KG1 (cell line): ENCODE measurements at regions not wholly inside any gene's neighbourhood (a gene's known extent, or its start where the extent isn't known, plus 50 kb on each side); places are given as distances from the start of the nearest gene placed in this dataset.

Experiments
- DNase-seq: peaks from one replicate; lab custom pipeline; 2025; lab: John Stamatoyannopoulos, UW

DNA sequence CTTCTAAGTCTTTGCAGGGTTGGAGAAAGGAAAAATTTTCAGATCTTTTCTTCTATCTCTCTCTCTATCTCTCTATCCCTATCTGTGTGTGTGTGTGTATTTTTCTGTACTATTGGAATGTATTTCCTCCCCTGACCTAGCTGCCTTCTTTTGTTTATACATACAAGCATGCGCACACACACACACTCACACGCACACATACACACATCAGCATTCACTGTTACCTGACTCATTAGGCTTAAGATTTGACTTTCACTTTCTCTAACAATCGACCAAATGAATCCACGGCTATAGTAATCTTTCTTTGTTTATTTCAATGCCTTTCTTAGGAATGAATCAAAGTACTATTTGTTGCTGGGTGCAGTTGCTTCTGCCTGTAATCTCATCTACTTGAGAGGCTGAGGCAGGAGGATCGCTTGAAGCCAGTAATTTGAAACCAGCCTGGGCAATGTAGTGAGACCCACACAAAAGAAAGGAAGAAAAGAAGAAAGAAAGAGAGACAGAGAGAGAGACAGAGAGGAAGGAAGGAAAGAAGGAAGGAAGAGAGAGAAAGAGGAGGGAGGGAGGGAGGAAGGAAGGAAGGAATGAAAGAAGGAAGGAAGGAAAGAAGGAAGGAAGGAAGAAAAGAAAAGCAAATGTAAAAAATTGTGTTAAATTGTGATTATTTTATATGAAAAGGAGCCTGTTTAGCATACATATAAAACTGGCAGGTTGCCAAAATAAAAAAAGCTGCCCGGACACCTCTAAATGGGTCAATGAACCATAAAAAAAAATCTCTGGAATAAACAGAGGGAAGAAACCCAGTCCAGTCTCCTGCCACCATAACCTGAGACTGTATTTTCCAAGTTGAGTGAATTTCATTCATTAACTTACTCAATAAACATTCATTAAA lies 206.8 kb downstream of the ZNF326 start:
- no peak for DNase-seq

DNA sequence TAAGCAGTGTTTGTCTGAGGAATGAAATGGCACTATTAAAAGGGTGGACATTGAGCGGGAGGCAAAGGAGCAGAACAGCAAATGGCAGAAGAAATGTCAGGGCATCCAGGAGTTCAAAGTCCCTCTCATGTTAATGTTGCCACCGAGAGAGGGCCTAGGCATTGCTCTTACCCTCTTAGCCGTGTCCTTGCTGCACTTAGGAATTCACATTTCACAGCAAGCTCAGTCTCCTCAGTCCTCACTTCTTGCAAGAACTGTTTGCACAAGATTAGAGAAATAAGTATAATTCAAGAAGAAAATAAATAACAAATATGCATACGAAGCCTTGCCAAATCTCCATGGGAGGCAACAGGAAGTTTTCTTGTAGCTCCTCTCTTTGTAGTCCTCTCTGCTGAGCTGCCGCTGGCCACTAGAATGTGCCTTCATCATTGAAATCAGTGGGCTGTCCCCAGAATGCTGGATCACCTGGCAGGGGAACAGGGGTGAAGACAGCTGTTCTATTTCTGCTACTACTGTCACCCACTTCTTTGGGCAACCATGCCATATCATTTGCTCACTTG lies 205.8 kb downstream of the ZNF326 start:
- DNase-seq = no peak

DNA sequence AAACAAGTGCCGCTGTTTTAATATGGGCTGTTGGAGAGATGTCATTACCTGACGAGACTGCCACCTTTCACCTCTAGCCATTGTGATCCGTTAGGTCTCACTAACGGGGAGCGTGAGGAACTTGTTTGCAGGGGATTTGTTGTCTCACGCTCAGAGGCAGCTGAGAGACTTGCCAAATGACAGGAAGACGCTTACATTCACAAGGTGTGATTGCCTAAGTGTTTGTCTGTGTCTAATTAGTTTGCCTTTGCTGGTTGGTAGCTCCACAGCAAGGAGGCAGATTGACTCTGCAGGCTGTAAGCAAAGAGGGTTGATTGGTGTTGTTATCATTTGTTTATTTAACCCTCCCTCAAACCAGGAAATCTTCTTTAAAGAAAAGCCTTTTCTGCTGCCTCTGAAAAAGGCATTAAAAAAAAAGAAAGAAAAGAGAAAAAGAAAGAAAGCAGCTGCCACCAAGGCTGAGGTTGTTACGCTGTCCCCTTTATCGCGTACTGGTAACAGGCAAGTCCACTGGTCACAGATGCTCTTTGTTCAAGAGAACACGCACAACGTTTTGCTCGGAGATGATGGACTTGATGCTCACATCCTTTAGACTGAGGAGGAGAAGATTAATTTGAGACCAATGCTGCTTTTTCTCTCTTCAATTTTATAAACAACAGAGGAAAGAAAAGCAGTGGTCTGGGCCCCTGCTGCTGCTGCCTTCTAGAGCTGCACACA lies 203.9 kb downstream of the ZNF326 start:
- DNase-seq = no peak

DNA sequence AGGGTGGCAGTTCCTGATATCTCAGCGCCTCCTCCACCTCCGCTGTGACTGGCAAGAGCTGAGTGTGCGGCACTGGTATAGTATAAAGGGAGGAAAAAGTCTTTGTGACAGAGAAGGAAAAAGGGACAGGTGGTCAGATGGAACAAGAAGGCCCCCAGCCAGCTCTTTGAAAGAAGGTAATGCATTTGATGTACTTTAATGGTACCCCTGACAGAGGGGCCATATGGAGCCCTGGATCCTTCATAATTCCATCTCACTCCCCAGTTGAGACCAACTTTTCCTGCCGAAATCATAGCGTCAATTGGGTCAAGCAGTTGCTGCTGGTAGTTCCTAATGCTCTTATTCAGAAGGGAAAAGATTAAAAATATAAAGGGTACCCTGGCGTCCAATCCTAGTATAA lies 198.2 kb downstream of the ZNF326 start:
- no peak for DNase-seq

DNA sequence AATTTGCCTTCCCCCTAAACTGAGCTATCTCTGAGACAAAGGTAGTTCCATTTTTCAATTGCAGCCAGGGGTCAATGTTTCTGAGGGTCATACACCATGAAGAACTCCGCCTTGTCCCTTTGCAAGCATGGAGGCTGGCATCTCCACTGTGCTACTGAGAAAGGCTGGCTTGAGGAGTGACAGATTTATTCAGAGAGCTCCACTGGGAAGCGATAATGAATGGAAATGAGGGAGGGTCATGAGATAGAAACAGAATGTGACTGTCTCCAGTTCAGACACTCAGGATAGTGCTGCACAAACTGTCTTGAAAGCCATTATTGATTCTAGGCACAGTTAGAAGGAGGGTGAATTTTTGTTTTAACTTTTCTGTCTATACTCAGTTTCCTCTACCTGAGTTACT lies 197.5 kb downstream of the ZNF326 start:
- DNase-seq = no peak

DNA sequence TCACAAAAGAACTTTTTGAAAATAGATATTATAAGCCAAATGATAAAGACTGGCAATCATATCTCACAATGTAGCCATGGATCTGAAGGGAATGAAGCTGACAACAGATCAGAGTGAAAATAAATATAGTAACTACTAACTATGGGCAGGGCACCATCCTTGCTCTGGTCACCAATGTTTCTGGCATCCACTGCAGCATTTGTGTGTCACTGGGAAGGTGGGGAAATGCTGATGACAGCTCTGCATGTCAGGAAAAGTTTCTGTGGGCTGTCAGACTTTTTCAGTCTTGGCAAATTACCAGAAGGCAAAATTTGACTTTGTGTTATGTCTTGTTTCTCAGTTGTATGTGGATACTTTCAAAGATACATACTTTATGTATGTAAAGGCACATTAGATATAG lies 195.6 kb downstream of the ZNF326 start:
- DNase-seq = no peak

DNA sequence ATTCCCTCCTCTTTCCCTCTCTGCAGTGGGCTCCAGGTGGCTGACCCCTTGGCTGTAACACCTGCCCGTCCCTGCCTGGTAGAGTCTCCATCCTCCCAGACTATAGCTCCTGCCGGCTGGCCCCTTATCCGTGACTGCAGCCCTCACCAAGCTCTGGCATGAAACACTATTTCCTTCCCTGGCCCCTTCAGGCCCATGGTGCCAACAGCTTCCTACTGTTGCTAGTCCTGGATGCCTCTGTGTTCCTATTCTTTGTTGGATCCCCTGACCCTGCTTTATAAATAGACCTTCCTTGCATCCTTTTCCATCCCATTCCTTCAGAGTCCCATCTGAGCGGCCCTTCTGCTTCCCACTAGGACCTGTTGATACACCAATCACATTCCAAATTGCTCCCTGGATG lies 195.0 kb downstream of the ZNF326 start:
- no peak for DNase-seq

DNA sequence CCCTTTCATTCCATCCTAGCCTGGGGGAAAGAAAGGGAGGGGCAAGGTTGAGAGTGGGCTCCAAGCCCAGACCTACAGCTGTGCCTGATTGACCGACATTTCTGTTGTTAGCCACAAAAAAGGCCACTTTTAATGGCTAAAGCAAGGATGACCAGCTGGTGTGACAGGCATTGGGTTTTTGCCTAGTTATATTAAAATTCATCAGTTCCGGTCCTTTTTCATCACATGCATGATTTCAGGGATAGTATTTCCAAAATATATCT lies 192.3 kb downstream of the ZNF326 start:
- no peak for DNase-seq

DNA sequence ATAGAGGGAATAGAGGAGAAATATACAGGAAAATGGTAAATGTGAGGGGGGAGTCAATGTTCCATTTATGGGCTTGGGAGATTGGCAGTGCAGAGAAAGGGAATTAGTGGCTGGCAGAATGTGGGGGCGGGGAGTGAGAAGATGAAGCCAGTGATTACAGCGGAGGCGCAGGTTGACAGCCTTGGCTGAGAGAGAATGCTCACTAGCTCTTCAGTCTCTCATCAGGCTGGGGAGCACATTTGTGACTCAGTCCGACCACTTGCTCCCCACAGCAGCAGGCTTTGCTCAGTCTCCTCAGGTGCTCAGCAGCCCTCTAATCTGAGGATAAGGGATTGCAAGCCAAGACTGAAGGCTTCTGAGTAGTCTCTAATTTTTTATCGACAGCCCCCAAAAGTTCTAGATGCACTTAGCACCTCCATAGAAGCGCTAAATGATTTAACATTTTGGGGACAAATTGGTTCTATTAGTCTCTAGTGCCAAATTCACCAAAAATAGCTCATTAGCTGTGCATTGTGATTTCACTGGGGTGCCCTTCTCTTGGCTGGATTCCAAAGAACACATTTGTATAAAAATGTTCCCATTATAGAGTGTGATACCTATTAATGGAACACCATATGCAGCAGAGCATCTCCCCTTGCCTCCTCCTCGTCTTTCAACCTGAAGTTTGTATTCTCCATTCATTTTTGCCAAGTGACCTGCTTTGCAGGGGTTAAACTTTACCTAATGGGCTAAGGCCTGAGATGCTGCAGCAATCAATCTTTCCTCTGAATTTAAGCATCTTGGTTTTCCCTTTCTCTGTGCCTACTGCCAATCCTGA lies 191.8 kb downstream of the ZNF326 start:
- no peak for DNase-seq

DNA sequence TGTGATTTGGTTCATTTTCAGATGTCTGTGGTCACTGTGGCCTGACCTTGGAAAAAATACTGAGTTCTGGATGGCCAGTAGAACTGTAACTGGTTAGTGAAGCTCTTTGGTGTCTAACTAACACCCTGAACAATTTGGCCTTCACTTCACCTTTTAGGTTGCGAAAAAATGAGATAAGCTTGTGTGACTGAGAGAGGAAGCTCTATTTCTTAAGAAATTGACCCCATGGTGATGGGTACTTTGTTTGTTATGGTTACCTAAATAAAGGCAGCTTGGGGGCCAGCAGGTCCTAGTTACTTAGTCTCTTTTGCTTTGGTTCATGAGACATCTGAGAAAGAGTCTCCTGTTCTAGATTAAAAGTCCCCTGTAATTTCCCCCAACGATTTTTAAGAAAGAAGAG lies 181.6 kb downstream of the ZNF326 start:
- DNase-seq = no peak

DNA sequence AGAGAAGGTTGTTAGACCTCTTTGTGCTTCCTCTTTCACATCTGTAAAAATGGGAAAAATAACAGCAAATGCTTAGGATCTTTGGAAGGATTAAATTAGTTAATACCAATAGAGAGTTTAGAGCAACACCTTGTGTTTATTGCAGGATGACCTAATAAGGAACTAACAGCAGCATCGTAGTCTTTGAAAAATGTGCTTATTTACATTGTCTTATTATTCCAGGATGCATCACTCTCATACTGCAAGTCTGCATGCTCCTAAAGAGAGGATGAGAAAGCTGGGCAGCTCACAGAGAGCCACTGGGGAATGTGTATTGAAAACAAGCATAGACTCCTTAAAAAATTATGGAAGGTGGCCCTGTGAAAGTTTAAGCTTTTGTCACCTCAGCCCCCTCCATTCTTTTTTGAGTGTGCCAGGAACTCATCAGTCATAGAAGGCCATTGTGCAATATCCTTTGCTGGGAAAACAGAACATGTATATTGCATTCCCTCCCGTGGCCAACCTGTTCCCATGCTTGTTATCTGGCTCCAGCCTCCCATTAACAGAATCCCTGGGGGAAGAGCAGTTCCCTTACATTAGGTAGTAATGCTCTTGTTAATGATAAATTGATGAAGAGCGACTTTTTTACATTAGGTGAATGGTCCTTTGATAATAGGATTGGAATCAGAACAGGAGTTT lies 180.7 kb downstream of the ZNF326 start:
- DNase-seq = no peak

DNA sequence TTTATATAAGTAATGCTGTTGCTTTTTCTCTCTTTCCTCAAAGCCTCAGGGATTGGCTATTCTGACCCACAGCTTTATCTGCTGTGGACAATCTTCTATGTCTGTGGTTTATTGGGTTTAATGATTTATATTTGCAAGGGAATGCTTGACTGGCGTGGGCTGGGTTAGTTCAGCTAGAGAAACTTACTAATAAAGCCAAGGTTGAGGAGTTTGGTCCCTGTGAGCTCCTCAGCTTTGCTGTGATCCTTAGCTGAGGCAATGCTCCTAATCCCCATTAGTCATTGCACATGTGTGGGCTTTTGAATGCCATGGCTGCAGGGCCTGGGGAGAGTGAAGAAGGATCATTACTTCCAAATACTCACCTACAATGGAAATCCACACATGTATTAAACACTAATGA lies 179.3 kb downstream of the ZNF326 start:
- no peak for DNase-seq

DNA sequence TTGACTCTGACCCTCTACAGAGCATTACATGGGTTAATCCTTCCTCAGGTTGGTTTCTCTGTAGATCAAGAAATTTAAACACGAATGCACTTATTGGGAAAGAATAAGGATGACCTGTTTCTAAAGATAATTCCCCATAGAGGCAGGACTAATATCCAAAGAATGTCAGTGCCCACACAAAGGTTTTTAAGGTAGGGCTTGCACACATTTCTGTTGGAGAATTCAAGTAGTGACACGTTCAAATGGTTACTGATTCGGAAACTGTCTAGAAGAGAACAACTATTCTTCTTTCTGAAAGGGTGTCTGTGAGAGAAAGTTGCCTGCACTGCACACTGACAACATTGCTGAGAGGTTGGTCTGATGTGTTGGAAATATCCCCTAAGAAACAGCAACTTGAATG lies 167.3 kb downstream of the ZNF326 start:
- DNase-seq = no peak

DNA sequence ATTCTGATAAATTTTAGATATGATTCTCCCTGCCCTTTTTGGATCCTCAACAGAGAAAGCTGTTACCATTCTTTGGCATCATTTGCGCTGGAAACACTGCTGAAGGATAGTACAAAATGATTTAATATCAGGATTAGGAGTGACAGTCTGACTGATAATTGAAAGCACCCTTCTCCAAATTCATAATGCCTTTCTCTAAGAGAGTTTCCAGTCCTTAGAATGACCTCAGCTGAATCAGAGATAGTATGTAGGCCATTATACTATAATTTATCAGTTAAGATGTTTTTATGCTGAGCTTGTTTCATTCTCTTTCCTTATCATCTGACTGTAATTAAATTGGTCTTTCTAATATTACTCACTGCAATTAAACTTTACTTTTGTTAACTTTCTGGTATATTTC lies 166.7 kb downstream of the ZNF326 start:
- DNase-seq = no peak

DNA sequence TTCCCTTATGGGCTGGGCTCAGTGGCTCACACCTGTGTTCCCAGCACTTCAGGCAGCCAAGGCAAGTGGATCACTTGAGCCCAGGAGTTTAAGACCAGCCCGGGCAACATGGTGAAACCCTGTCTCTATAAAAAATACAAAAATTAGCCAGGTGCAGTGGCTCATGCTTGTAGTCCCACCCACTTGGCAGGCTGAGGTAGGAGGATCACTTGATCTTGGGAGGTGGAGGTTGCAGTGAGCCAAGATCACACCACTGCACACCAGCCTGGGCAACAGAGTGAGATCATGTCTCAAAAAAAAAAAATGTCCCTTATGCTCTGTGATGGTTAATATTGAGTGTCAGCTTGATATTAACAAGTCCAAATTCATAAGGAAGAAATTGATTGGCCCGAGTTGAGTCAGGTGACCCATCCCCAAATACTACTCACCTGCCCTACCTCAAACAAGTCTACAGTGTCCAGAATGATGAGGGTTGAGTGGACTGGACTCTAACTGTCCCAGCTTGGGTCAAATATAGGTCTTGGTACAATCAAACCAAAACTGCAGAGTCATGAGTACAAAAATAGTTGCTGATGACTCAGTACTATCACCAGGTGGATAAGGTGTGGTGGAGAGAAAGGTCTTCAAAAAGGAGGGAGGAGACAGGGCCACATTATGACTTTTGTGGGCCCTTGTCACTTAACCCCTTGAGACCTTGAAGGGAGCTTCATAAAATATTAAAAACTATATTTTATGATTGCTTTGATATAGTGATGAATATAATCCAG lies 161.0 kb downstream of the ZNF326 start:
- DNase-seq = no peak

DNA sequence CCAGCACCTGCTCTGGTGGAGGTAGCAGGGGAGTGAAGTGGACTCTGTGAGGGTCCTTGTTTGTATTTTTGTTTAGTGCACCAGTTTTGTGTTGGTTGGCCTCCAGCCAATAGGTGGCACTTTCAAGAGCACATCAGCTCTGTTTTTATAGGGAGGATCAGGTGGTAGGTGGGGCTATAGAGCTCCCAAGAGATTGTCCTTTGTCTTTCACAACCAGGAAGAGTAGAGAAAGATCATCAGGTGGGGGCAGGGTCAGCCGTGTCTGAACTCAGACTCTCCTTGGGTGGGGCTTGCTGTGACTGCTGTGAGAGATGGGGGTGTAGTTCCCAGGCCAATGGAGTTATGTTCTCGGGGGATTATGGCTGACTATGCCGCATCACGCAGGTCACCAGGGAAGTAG lies 159.8 kb downstream of the ZNF326 start:
- no peak for DNase-seq

DNA sequence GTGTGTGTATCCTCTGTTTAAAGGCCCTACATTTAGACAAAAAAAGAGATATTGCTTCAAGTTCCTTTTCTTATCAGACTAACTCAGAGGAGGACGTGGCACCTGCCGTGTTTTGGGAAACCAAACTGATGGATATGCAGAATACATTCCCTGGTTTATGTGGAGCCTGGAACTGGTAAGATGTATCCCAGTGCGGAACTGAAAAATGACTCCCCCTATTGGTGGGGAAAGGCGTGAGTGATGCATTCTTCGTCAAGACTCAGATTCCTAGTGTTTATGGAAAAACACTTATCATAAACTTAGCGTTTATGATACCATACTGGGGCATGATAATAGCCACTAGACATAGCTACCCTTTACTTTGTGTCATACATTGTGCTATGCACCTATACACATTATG lies 154.2 kb downstream of the ZNF326 start:
- DNase-seq = no peak

DNA sequence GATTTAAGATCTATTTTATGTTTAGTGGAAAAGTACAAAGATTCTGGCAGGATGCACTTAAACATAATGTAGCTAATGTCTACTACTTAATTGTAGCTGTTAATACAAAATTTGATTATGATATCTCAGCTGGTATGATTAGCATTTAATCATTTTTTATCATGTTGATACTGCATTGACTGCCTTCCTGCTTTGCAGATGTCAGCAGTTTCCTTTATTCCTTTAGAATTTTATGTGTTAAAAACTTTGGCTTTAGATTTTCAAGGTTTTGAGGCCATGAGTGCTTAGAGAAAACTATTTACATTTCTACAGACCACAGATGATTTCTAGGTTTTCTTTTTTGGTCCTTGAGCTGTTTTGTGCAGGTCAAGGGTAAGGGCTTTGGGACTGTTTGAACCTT lies 152.2 kb downstream of the ZNF326 start:
- DNase-seq = no peak

DNA sequence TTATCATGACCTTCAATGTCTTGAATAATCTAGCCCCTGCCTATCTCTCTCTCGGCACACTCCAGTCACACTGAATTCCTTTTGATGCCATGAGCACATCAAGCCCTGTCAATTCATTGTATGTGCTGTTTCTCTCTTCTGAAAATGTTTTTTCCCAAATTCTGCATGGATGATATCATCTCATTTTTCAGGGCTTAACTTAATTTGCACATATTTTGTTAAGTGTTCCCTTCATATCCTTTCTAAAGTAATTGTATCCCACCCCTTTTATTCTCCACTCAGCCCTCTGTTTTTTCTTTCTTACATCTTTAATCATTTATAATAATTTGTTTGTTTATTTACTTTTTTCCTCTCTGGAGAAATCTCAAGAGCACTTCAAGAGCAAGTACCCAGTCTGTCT lies 149.9 kb downstream of the ZNF326 start:
- DNase-seq = no peak

DNA sequence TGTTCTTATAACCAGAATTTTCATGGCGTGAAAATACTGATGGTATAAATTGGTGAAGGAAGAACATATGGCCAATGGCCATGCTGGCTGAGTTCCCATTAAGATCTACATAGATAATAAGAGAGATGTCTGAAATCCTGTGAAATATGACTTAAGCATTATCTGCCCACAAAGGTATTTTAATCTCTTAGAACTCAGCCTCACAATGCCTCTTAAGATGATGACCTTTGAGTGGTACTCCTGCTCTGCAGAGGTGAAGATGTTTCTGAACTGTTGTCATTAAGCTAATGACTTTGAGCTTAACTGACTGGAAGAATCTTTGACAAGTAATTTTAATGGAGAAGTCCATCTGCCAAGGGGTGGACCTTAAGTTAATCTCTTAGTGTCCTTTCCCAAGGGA lies 148.7 kb downstream of the ZNF326 start:
- no peak for DNase-seq

DNA sequence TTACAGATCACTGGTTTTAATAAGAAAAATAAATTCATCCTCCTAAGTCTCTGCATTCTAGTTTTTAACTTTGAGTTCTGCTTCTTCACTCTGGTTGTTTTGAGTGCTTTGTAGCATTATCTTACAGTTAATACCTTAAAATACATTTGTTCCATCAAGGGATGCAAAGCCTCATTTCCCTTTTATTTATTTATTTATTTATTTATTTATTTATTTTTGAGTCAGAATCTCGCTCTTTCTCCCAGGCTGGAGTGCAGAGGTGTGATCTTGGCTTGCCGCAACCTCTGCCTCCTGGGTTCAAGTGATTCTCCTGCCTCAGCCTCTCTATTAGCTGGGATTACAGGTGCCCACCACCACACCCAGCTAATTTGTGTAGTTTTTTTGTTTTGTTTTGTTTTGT lies 147.8 kb downstream of the ZNF326 start:
- DNase-seq = no peak
